Ovary (tissue), 3 donors: ENCODE measurements at regions not wholly inside any gene's neighbourhood (a gene's known extent, or its start where the extent isn't known, plus 50 kb on each side); places are given as distances from the start of the nearest gene placed in this dataset.

Experiments used
- POLR2A ChIP-seq: fragments of 450-650 bp; IDR thresholded peaks from one replicate; pipeline ENCODE4 v1.6.1; 2017; ENCODE audit warnings: antibody characterized with exemption, mild to moderate bottlenecking, moderate library complexity
- TF ChIP-seq, protein P1 (sequence below), 3 donors: fragments of 450-650 bp in 2 of 3; fragments of 200-600 bp in 1 of 3; IDR thresholded peaks; one replicate each; pipeline versions ENCODE4 v1.5.1 to v1.8.0; 2016 to 2022; ENCODE audit warnings: antibody characterized with exemption in 3 of 3, mild to moderate bottlenecking in 1 of 3
- donor health status: DM: no; HTN: no; CAD: no.

DNA sequence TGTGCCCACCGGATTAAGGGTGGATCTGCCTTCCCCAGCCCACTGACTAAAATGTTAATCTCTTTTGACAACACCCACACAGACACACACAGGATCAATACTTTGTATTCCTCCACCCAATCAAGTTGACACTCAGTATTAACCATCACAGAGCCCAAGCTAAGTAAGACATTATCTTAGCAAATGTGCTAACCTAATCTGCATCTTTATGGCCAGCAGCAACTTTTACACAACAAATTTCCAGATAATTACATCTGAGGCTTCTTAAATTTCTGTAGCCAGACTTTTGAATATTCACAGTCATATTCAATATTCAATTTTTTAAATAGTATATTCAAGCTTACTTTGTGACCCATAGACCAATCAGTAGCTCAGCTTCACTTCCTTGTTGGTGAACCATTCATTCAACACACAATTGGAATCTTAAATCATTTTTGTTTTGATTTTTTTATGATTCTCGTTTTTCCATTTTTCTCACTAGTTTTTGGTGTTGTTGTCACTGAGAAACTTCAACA lies 594.2 kb downstream of the IPMK start:
- TF ChIP-seq, protein P1, sequence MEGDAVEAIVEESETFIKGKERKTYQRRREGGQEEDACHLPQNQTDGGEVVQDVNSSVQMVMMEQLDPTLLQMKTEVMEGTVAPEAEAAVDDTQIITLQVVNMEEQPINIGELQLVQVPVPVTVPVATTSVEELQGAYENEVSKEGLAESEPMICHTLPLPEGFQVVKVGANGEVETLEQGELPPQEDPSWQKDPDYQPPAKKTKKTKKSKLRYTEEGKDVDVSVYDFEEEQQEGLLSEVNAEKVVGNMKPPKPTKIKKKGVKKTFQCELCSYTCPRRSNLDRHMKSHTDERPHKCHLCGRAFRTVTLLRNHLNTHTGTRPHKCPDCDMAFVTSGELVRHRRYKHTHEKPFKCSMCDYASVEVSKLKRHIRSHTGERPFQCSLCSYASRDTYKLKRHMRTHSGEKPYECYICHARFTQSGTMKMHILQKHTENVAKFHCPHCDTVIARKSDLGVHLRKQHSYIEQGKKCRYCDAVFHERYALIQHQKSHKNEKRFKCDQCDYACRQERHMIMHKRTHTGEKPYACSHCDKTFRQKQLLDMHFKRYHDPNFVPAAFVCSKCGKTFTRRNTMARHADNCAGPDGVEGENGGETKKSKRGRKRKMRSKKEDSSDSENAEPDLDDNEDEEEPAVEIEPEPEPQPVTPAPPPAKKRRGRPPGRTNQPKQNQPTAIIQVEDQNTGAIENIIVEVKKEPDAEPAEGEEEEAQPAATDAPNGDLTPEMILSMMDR (IDR thresholded peaks at IDR 0.05) = no peak
- TF ChIP-seq POLR2A = no peak
